Transverse colon (tissue), 4 donors: ENCODE measurements at regions not wholly inside any gene's neighbourhood (a gene's known extent, or its start where the extent isn't known, plus 50 kb on each side); places are given as distances from the start of the nearest gene placed in this dataset.

Experiments
- EP300 ChIP-seq: sonication (generic); formaldehyde crosslinking; IDR thresholded peaks from one replicate; pipeline ENCODE4 v1.6.1; 2017; ENCODE audit warnings: antibody characterized with exemption, low read depth
- POLR2A ChIP-seq: fragments of 450-650 bp; IDR thresholded peaks from one replicate; pipeline ENCODE4 v1.6.1; 2016; ENCODE audit warnings: antibody characterized with exemption, mild to moderate bottlenecking, moderate library complexity
- POLR2AphosphoS5 ChIP-seq, 3 donors: sonication (generic); formaldehyde crosslinking; IDR thresholded peaks; one replicate each; pipeline ENCODE4 v1.6.1; 2016; ENCODE audit warnings: antibody characterized with exemption in 3 of 3
- TF ChIP-seq, protein P1 (sequence below), 5 experiments: fragments of 200-600 bp in 3 of 5; fragments of 450-650 bp in 2 of 5; sonication (generic) in 3 of 5; IDR thresholded peaks; 1 replicate in 2 of 5; 2 replicates in 3 of 5; pipeline ENCODE4 v1.5.1; 2016 to 2017; ENCODE audit warnings: antibody characterized with exemption in 5 of 5, inconsistent platforms in 3 of 5, mild to moderate bottlenecking in 2 of 5, moderate library complexity in 1 of 5

- TF ChIP-seq, protein P1, sequence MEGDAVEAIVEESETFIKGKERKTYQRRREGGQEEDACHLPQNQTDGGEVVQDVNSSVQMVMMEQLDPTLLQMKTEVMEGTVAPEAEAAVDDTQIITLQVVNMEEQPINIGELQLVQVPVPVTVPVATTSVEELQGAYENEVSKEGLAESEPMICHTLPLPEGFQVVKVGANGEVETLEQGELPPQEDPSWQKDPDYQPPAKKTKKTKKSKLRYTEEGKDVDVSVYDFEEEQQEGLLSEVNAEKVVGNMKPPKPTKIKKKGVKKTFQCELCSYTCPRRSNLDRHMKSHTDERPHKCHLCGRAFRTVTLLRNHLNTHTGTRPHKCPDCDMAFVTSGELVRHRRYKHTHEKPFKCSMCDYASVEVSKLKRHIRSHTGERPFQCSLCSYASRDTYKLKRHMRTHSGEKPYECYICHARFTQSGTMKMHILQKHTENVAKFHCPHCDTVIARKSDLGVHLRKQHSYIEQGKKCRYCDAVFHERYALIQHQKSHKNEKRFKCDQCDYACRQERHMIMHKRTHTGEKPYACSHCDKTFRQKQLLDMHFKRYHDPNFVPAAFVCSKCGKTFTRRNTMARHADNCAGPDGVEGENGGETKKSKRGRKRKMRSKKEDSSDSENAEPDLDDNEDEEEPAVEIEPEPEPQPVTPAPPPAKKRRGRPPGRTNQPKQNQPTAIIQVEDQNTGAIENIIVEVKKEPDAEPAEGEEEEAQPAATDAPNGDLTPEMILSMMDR (IDR thresholded peaks at IDR 0.05), result no peak
- TF ChIP-seq POLR2AphosphoS5 (IDR thresholded peaks at IDR 0.05) (no peak), POLR2A (no peak), EP300 (no peak)
Observed at GRCh38 chr9:20200581-20200980, 411.7 kb upstream of the SLC24A2 start.
